Stimulated activated CD4-positive, alpha-beta T cell treated with anti-CD3 and anti-CD28 coated beads, Interleukin-4, amount 100 ng/mL, for 24 hours (primary cell): ENCODE measurements at regions not wholly inside any gene's neighbourhood (a gene's known extent, or its start where the extent isn't known, plus 50 kb on each side); places are given as distances from the start of the nearest gene placed in this dataset.
"Not testable (repeated sequence)": the region's sequence is repeated elsewhere in the genome, so short reads cannot be mapped to it uniquely, and the experiment has no call there.

ENCODE experiments used
- DNase-seq: peaks from one replicate; pipeline ENCODE4 v3.0.0-alpha.2; 2020

DNA sequence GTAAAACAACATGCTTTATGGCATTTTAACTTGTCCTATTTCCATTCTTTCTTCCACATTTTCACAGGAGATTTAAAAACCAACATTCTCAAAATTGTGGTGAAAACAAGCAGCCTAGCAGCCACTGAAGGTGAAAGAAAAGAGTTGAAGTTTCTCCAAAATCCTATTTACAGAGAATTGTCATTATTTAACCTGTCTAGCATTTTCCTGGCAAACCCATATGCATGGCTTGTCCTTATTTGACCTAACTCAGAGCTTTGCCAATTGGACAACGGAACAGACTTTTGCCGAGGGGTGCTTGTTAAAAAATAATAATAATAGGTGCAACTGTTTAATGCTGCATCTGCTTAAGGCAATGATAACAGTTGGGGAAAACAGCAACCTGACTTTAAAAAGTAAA, 80.4 kb upstream of the PCSK5 start:
- DNase-seq = no peak

- DNase-seq = no peak
These were observed 78.8 kb upstream of the PCSK5 start for GRCh38 chr9:75811692-75812091.

DNA sequence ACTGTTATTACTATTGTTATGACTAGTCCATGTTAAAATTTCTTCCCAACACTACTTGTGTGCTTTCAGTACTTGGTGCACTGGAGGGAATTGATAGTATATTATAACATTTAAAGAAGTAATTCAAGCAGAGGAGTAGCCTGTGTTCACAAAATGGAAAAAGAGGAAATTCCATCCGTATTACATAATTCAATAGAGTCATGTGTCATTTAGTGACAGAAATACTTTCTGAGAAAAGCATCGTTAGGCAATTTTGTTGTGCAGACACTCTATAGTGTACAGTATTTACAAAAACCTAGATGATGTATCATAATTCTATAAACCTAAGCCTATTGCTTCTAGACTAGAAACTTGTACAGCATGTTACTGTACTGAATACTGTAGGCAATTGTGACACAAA, 78.3 kb upstream of the PCSK5 start:
- no peak for DNase-seq

- DNase-seq = no peak
These were observed 75.8 kb upstream of the PCSK5 start for GRCh38 chr9:75814667-75815066.

DNA sequence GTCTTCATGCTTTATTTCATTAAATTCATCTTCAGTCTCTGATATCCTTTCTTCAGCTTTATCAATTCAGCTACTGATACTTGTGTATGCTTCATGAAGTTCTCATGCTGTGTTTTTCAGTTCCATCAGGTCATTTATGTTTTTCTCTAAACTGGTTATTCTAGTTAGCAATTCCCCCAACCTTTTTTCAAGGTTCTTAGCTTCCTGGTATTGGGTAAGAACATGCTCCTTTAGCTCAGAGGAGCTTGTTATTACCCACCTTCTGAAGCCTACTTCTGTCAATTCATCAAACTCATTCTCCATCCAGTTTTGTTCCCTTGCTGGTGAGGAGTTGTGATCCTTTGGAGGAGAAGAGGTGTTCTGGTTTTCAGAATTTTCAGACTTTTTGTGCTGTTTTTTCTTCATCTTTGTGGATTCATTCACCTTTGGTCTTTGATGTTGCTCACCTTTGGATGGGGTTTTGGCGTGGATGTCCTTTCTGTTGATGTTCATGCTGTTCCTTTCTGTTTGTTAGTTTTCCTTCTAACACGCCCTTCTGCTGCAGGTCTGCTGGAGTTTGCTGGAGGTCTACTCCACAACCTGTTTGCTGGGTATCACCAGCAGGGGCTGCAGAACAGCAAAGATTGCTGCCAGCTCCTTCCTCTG, 69.9 kb upstream of the PCSK5 start:
- DNase-seq = not testable (repeated sequence)

DNA sequence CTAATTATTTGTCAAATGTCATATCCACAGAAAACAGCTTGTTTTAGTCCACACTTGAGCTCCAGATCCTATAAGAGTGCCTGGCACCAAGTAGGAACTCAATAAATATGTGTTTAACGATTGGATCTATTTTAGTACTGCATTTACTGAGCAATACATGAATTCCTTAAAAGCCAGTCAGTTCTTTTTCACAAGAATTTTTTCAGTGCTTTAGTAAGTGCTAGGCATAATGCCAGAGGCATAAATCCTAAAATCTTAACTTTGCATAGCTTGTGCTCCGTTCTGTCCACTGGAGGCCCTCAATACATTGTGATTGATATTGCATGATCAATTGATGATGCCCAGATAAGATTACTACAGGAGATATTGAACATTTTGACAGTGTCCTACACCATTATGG, 67.3 kb upstream of the PCSK5 start:
- no peak for DNase-seq

GRCh38 chr9:75824816-75825568, 65.5 kb upstream of the PCSK5 start:
- no peak for DNase-seq

DNA sequence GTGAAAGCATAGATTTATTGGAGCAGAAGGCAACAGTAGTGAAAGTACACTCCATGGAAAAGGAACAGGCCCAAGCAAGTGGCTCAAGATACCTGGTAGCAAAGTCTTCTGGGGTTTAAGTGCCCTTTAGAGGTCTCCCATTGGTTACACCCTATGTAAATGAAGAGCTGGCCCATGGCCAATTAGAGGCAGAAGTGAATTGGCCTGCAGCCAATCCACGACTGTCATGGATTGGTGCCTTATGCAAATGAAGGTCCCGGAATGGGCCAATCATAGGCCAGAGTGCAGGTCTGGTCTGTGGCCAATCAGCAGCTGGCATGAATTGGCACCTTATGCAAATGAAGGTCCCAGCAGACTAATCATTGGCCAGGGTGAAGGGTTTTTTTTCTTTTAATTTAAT, 64.2 kb upstream of the PCSK5 start:
- no peak for DNase-seq

DNA sequence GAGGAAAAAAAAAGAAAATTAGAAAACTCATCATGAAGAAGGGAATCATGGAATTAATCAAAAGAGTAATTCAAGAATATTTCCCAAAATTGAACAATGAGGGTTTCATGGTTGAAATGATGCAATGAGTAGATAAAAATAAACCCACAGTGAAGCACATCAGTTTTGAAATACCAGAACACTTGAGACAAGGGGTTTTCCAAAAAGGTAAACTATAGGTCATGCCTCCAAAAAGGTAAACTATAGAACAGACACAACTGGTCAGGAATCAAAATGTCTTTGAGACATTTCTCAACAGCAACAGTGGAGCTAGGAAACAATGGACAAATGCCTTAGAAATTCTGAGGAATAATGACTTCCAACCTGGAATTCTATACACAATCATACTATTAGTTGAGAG, 60.2 kb upstream of the PCSK5 start:
- no peak for DNase-seq

DNA sequence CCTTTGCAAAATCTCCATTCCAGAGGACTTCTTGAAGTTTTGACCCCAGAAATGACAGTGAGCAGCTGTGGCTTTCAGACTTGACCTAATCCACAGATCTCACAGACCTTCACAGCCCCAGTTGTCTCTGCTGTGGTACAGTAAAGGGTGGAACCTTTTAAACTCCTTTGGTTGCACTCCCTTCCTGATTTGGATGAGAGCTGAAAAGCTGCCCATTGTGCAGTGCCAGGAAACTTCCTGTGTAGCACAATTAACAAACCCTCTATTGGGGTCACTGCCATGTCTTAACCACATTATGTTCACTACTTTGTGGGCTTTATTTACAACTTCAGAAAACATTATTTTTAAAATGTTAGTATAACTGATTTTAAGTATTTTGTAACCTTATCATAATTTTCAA, 56.7 kb upstream of the PCSK5 start:
- no peak for DNase-seq

GRCh38 chr9:75834878-75835277, 55.6 kb upstream of the PCSK5 start:
- DNase-seq = no peak
